Thoracic aorta (tissue), 2 donors: ENCODE measurements at regions not wholly inside any gene's neighbourhood (a gene's known extent, or its start where the extent isn't known, plus 50 kb on each side); places are given as distances from the start of the nearest gene placed in this dataset.

Source experiments
- ATAC-seq: fragments of 150-250 bp; one replicate; pipeline ENCODE4 v1.8.0; 2017; ENCODE audit warnings: low read depth; ENCODE audit not compliant: insufficient number of reproducible peaks, low FRiP score
- DNase-seq: peaks from one replicate; pipeline ENCODE4 v3.0.0-alpha.2; 2020; ENCODE audit warnings: low spot score
- H3K27ac ChIP-seq, 2 donors: fragments of 200-600 bp; sonication (generic); 1 replicate in 1 of 2; 2 replicates in 1 of 2; pipeline ENCODE4 v1.5.1; 2016; ENCODE audit warnings: mild to moderate bottlenecking in 2 of 2, moderate library complexity in 2 of 2
- H3K27me3 ChIP-seq: fragments of 200-600 bp; sonication (generic); replicated peaks from 2 replicates; pipeline ENCODE4 v1.6.0; 2016; ENCODE audit warnings: mild to moderate bottlenecking; ENCODE audit not compliant: insufficient read depth
- H3K36me3 ChIP-seq: fragments of 200-600 bp; sonication (generic); one replicate; pipeline ENCODE4 v1.5.1; 2016
- H3K4me1 ChIP-seq, 2 donors: fragments of 200-600 bp; sonication (generic); 1 replicate in 1 of 2; 2 replicates in 1 of 2; pipeline versions ENCODE4 v1.5.1 to v1.6.0; 2016; ENCODE audit warnings: low read depth in 2 of 2, mild to moderate bottlenecking in 1 of 2; ENCODE audit not compliant: control insufficient read depth in 1 of 2
- H3K4me3 ChIP-seq: fragments of 200-600 bp; sonication (generic); 2 replicates; pipeline ENCODE4 v1.5.1; 2016; ENCODE audit warnings: mild to moderate bottlenecking
- H3K9me3 ChIP-seq: fragments of 200-600 bp; sonication (generic); 2 replicates; pipeline ENCODE4 v1.5.1; 2016
- CTCF ChIP-seq: fragments of 200-600 bp; sonication (generic); IDR thresholded peaks from one replicate; pipeline ENCODE4 v1.5.1; 2019; ENCODE audit warnings: antibody characterized with exemption

GRCh38 chr2:111663471-111664274, 220.3 kb downstream of the ANAPC1 start:
- H3K4me3 ChIP-seq, result no peak overlapping the region
- no peak for ATAC-seq
- no peak for TF ChIP-seq CTCF
- peaks cover 13 to 19% of the 10 kb centered on the region in 2 donors for H3K4me1 ChIP-seq
- no peaks in the 10 kb centered on the region for H3K36me3 ChIP-seq
- no peak for DNase-seq
- H3K27me3 ChIP-seq, result no peaks in the 10 kb centered on the region
- no peaks in the 10 kb centered on the region for H3K9me3 ChIP-seq
- H3K27ac ChIP-seq, result no peak overlapping the region

- H3K27me3 ChIP-seq, result no peaks in the 10 kb centered on the region
Observed at GRCh38 chr2:111664275-111664850, 219.6 kb downstream of the ANAPC1 start.

GRCh38 chr2:111665011-111665410, 219.0 kb downstream of the ANAPC1 start:
- no peak for ATAC-seq

More at GRCh38 chr2:111664275-111664850, 219.6 kb downstream of the ANAPC1 start:
- H3K4me3 ChIP-seq, result no peak overlapping the region
- no peaks in the 10 kb centered on the region for H3K9me3 ChIP-seq
- H3K36me3 ChIP-seq, result no peaks in the 10 kb centered on the region
- DNase-seq (no peak), ATAC-seq (no peak)
- peaks cover 8 to 13% of the 10 kb centered on the region in 2 donors for H3K4me1 ChIP-seq
- no peak overlapping the region for H3K27ac ChIP-seq
- no peak for TF ChIP-seq CTCF

GRCh38 chr2:111665551-111666116, 218.4 kb downstream of the ANAPC1 start:
- no peak overlapping the region for H3K4me3 ChIP-seq
- no peak overlapping the region for H3K27ac ChIP-seq
- no peak for DNase-seq
- no peak for TF ChIP-seq CTCF
- ATAC-seq, result no peak
- H3K9me3 ChIP-seq, result no peaks in the 10 kb centered on the region
- H3K27me3 ChIP-seq, result no peaks in the 10 kb centered on the region
- H3K4me1 ChIP-seq, result peaks cover 0 to 4% of the 10 kb centered on the region in 2 donors
- no peaks in the 10 kb centered on the region for H3K36me3 ChIP-seq

More at GRCh38 chr2:111665011-111665410, 219.0 kb downstream of the ANAPC1 start:
- Histone ChIP-seq H3K9me3 (no peaks in the 10 kb centered on the region), H3K36me3 (no peaks in the 10 kb centered on the region), H3K27ac (no peak overlapping the region), H3K27me3 (no peaks in the 10 kb centered on the region), H3K4me3 (no peak overlapping the region), H3K4me1 (peaks cover 3 to 8% of the 10 kb centered on the region in 2 donors)
- no peak for TF ChIP-seq CTCF
- DNase-seq, result no peak

GRCh38 chr2:111666160-111666559, 217.8 kb downstream of the ANAPC1 start:
- H3K4me3 ChIP-seq, result no peak overlapping the region
- DNase-seq, result no peak

More at GRCh38 chr2:111666160-111666559, 217.8 kb downstream of the ANAPC1 start:
- no peak for ATAC-seq
- Histone ChIP-seq H3K27me3 (no peaks in the 10 kb centered on the region), H3K36me3 (no peaks in the 10 kb centered on the region), H3K27ac (no peak overlapping the region), H3K9me3 (no peaks in the 10 kb centered on the region), H3K4me1 (peaks cover 0 to 4% of the 10 kb centered on the region in 2 donors)
- TF ChIP-seq CTCF, result no peak
